HG03460 (cell line): ENCODE measurements at regions not wholly inside any gene's neighbourhood (a gene's known extent, or its start where the extent isn't known, plus 50 kb on each side); places are given as distances from the start of the nearest gene placed in this dataset.

Experiments
- ATAC-seq: cut with Tn5 transposase; IDR thresholded peaks from one replicate; pipeline ENCODE4 v1.9.1; 2021; ENCODE audit not compliant: unreplicated experiment

DNA sequence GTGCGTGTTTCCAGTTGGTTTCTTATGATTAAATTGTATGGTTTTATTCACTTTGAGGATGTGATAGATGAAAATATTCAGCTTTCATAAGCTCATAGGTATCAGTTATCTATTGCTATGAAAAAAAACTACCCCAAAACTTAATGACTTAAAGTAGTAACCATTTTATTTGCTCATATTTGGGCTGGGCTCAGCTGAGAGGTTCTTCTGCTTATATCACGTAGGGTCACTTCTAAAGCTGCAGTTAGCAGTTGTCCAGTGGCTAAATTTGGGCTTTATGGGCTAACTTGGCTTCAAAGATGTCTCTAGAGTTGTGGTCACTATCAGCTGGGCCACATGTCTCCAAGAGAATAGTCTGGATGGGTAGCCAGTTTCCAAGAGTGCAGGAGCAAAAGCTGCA is 206.4 kb upstream of the LYPLAL1 start:
- ATAC-seq, result no peak

DNA sequence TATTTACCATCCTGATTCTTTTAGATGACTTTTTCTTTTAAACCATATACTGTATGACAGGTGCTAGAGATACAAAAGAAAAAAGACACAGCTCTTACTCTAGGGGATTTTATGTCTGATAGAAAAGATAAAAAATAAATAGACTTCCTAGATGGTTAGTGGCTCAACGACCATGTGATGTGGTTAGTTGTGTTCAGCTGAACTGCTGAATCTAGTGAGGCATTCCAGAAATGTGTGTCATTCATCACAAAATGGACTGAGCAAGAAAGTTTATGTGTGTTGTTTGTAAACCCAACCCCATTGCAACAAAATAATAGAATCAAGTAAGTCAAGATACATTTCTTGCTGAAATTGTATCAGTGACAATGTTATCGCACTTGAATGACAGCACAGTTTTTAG is 205.8 kb upstream of the LYPLAL1 start:
- ATAC-seq, result no peak

DNA sequence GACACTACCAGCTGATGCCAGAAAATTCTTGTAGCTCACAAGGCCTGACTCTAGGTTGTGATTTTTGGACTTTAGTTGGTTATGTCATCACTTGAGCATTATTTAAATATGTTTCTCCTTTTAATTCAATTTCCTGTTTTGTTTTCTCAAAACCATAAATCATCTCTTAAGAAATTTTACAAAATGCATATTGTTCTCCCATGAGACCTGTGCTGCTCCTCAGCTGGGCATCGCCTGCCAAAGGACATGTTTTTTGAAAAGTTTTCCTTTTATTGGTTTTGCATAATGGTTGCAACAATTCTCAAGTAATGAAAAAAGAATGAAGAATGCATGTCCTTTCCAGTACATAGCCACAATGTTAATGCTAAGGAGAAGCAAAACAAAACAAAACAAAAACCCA is 204.7 kb upstream of the LYPLAL1 start:
- no peak for ATAC-seq

DNA sequence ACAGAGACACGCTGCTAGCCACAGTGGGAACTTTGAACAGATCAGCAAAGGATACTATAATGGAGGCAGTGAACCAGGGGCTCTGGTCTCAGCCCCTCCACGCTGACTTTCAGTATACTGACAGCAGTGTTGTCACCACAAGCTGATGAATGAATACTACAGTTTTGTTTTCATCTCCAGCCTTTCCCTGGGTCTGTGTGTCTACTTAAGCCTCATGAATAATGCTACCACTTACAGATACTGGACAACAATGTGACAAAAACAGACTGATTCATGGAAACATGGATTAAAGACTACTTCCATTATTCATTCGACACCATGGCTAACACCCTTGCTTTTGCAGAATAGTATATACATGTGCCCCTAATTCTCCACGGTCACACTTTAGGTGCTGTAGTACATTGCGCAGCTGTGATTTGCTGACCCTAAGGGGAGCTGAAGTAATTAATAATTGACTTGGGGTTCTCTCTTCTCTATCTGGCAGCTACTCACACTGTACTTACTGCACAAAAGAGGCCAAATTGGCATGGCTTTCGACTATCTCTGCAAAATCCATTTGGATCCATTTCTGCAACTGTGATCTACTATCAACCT is 203.2 kb upstream of the LYPLAL1 start:
- no peak for ATAC-seq

DNA sequence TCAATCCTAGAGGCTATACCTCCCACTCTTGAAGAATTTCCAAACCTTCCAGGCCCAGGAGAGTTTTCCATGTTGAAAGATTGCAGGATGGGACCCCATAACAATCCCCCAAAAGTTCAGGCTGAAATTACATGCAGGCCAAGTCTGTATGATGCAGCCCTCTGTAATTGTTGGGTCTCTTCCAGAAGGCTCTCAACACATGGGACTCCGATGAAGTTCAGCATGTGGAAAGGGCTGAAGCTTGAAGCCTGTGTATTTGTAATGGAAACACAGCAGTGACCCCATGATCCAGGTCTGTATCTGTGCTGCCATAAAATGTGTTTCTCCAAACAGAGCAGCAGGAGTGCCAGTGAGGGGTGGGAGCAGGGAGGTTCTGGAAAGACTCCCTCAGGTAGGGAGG is 202.5 kb upstream of the LYPLAL1 start:
- no peak for ATAC-seq

DNA sequence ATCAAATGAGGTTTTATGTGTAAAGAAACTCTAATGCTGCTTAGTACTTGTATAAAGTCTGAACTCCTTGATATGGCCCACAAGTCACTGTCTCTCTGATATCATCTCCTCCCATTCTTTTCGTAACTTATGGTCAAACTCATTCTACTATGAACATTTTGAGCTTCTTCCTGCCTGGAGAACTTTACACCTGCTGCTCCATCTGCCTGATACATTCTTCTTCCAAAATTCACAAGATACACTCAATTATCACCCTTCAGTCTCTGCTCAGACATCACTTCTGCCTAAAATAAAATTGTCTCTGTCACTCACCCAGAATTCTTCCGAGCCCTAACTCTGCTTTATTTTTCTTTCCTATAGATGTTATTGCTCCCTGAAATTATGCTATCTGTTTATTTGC is 192.8 kb upstream of the LYPLAL1 start:
- no peak for ATAC-seq

DNA sequence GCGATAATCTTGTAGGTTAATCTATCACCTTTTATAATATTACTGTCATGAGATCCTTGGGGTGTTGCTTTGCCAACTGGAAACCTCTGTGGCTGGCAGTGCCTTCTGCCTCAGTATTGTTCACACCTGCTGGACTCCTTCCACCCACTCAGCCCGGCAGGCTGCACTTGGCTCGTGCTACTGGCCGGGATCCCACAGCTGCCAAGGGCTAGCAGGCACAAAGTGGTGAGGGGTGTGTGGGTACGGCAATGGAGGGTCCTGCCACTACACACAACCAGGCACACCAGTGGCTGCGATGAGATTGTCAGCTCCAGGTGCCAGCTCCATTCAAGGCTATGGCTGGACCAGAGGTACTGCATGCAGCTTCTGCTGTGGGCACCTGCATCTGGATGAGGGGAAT is 191.2 kb upstream of the LYPLAL1 start:
- ATAC-seq, result no peak

DNA sequence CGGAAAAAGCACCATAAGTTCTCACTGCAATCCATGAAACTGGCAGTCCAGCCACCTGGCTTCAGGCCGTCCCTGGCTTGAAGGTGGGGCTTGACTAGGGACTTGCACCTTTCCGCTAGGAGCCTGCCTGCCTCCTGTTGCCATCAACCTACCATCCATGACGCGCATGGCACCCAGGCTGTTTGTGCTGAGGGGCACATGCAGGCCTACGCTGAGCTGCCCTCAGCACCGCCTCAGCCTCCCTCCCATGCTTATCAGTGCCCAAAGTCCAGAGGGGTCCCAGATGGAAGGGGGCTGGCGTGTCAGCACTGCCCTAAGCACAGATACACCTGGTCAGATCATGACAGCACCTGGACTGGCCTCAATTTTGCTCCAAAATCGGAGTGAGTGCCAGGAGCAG is 190.2 kb upstream of the LYPLAL1 start:
- no peak for ATAC-seq

DNA sequence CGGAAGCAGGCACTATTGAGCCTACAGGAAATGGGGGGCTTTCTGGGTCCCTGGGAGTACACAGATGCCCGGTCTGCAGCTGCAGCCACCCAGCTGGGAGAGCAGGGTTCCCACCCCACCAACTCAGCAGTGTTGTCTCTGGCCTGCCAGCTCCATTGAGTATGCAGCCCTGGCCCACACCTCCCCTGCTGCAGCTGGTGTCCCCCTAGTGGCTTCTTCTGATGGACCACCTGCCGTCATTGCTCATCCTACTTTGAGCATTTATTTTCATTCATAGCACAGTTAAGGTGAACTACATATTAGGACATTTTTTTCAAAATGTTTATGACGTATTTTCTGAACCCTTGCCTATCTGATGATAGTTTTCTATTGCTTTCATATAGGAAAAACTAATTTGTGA is 189.8 kb upstream of the LYPLAL1 start:
- no peak for ATAC-seq

DNA sequence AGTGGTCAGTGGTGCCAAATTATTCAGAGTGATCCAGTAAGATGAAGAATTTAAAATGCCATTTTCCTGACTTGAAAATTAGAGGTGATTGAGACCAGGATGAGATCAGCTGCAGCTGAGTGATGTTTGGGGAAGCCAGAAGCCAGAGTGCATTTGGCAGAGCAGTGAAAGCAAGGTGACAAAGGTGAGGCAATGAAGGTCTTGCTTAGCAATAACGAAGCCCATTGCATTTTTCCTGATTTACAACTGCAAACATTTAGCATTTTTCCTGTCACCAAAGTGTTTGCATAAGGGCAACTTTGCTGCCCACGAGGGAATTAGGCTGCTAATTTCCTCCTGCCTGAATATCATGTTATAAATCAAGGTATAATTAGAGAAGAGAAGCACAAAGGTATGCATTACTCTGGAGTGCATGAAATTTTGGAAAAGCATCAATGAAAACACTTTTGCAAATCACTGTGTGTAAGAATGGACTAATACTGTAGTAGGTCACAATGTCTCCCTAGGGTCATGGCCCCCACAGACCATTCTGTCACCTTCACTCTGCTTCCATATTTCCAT is 188.2 kb upstream of the LYPLAL1 start:
- no peak for ATAC-seq

DNA sequence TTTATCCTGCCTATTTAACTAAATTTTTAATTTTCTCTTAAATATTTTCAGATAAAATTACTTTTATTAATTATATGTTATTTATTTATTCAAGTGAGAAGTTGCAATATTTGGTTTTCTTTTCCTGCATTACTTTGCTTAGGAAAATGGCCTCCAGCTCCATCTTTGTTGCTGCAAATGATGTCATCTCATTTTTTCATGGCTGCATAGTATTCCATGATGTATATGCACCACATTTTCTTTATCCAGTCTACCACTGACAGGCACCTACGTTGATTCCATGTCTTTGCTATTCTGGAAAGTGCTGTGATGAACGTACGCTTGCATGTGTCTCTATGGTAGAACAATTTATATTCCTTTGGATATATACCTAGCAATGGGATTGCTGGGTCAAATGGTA is 186.9 kb upstream of the LYPLAL1 start:
- no peak for ATAC-seq

DNA sequence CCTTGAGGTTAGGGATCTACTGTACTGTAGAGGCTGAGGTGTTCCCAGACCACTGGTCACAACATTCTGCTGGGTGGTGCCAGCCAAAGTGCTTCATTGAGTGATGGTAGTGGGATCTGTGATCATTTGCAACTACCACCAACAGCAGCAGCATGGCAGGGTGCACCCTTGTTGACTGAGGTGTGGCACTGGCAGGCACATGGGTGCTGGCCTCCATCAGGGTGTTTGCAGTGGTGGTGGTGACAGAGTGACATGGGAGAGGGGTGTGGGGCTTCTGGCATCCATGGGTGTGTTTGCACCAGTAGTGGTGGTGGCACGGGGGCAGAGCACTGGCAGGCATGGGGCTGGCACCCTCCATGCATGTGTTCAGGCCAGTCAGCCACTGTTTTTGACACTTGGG is 183.7 kb upstream of the LYPLAL1 start:
- no peak for ATAC-seq

DNA sequence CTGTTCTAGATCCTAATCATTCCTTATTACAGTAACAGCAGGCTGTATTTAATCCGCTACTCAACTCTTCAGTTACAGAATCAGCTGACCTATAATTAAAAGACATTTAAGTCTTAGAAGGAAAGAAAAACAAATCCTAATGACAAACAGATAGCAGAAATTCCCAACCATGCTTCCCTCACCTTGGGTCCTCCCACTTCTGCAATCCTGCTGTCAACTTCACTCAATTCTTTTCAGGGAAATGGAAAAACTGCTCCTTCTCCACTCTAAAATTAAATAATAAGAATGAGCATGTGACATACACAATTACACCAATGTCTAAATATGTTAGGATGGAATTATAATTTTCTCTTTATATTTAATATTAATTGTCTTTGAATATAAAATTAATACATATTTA is 182.6 kb upstream of the LYPLAL1 start:
- ATAC-seq, result no peak

DNA sequence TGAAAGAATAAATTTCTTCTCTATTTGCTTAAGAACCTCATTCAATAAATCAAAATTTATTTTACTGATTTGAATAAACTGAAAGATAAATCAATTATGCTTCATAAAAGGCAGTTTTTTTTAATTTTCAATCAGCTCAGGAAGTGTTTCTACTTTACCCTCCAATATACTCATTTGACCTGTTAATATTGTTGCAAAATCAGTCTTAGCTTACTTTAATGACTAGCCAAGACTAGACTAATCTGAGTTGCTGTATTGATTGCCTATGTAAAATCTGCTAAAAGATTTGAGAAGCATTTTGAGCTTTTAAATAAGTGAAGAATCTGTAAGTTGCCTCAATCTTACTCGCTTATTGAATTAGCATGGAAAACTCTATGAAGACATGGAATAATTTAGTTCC is 179.1 kb upstream of the LYPLAL1 start:
- ATAC-seq, result no peak

DNA sequence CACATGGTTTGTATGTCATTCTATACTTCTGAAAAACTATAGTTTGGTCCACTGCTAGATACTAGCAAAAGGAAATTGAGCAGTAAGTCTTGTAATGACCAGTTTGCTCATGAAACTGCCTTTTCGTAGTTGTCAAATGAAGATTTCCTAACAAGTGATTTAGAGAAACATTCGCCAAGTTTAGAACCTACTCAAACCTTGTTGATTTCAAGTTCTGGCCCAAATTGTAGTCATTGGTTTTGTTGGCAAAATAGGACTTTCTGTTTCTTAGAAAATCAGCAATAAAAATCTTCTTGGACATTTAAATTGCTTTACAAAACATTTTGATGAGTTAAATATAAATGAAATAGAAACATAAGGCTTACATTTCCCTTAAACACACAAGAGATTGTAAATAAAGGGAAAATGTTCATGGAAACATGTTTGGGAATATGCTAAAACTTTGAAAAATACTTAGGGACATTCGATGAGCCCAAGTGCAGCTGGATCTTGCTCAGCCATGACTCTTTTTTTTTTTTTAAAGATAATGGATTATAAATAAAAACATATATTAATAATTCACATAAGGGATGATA is 178.5 kb upstream of the LYPLAL1 start:
- ATAC-seq, result no peak

DNA sequence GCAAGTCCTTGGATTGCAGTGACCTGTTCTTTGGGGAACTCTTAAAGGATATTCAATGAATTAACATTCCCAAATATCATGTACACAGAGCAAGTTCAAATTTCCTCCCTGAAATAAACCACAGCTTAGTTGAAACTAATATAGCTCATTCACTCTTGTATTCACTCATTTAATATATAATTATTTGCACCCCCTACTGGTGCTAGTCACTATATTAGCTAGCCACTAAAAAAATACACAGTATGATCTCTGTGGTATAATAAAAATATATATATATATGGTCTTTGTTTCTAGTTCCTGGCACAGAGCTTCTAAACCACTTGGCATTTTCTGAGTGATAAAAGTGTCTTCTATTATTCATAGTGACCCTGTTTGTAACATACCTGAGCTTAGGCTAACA is 177.3 kb upstream of the LYPLAL1 start:
- ATAC-seq, result no peak

DNA sequence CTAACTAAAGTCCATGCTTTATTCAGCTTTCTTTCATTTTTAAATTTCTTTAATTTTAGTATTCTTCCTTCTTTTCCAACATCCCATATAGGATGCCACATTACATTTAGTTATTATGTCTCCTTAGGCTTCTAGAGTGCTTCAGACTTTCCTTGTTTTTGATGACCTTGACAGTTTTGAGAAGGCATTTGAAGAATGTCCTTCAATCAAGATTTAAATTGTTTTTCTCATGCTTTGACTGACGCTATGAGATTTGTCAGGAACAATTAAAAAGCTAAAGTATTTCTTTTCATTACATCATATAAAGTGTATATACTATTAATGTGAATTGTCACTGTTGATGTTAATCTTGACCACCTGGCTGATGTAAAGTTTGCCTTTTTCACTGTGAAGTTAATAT is 173.7 kb upstream of the LYPLAL1 start:
- no peak for ATAC-seq

DNA sequence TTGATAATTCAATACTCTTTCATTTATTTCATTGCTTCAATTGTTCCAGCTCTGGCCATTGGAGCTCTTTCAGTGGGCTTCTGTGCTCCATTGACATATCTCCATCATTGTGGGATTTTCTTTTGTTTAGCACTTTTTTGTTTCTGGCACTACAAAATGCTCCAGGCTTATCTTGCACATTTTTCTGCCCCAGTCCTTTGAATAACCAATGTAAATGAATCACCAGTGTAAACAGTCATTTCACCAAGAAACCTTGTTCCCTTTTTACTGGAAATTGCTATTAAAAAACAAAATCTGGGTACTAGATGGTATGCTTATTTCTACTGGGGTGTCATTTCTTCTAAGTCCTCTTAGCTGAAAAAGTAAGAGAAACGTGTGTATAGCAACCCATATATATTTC is 173.0 kb upstream of the LYPLAL1 start:
- ATAC-seq, result no peak

DNA sequence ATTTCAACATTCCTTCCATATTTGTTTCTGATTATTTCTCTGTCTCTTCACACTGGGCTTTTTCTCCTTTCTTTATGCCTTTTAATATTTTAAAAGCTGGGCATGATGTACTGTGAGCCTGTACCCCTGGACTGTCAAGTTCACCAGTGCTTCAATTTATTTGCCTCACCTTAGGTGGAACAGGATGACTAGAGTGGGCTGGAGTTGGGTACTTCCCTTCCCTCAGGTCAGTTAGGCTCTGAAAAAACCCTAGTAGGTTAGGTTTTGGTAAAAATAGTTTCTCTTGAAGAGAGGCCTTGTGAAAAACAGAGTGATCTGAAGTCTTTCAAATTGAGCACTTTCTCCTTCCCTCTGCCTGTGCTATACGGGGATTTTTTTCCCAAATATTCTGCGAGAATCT is 163.0 kb upstream of the LYPLAL1 start:
- ATAC-seq, result no peak

DNA sequence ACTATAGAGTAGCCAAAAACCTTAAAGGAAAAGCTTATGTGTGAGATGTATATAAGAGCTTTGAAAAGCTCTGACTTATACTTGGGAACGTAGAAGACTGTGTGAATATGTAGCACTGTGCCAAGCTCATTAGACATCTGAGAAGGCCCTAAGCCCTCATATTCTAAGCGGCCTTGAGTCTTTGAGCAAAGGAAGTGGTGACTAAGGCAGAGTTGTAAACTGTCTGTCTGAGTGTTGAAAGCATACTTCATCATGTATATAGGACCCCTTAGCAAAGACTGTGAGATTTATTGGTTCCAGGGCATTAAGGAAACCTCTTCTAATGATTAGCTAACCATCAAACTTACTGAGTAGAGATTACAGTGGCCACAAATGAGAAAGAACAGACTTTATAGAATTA is 153.3 kb upstream of the LYPLAL1 start:
- ATAC-seq, result no peak

DNA sequence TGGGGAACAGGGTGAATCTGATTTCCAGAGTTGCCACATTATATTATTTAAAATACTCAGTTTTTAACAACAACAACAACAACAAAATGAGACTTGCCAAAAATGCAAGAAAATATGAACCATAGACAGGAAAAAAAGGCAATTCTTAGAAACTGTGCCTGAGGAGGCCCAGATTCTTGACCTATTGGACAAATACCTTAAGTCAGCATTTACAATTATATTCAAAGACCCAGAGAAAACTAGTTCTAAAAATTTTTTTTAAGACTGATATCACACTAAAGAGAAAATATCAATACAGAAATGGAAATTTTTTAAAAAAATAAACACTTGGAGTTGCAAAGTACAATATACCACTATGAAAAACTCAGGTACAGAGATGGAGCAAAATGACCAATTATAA is 152.8 kb upstream of the LYPLAL1 start:
- ATAC-seq, result no peak

DNA sequence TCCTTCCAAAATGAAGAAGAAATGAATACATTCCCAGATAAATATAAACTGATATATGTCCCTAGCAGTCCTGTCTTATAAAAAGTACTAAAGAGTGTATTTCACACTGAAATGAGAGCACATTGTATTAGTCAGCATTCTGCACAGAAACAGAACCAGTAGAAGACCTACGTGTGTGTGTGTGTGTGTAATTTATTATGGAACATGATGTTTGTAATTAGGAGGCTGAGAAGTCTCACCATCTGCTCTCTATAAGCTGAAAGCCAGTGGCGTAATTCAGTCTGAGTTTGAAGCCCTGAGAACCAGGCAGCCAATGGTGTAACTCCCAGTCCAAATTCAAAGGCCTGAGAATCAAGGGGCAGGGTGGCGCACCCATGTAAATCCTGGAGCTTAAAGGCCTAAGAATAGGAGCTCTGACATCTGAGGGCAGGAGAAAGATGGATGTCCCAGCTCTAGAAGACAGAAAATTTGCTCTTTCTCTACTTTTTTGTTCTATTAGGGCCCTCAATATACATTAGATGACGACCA is 146.5 kb upstream of the LYPLAL1 start:
- ATAC-seq, result no peak

DNA sequence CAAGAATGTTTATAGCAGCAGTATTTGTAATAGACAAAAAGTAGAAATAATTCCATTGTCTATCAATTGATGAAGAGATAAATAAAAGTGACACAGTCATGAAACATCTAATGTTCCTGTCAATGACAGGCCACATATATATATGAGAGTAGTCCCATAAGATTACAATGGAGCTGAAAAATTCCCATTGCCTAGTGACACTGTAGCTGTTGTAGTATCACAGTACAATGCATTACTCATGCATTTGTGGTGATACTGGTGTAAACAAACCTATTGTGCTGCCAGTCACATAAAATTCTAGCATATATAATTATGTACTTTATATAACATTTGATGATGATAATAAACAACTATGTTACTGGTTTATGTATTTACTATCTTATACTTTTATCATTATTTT is 141.9 kb upstream of the LYPLAL1 start:
- ATAC-seq, result no peak
